ENCODE measurements at regions not wholly inside any gene's neighbourhood (a gene's known extent, or its start where the extent isn't known, plus 50 kb on each side); places are given as distances from the start of the nearest gene placed in this dataset.
A peak's percentile ranks its signal among the peaks of the same experiment; 100 is the strongest.
"Not testable (repeated sequence)": the region's sequence is repeated elsewhere in the genome, so short reads cannot be mapped to it uniquely, and the experiment has no call there.

DNA sequence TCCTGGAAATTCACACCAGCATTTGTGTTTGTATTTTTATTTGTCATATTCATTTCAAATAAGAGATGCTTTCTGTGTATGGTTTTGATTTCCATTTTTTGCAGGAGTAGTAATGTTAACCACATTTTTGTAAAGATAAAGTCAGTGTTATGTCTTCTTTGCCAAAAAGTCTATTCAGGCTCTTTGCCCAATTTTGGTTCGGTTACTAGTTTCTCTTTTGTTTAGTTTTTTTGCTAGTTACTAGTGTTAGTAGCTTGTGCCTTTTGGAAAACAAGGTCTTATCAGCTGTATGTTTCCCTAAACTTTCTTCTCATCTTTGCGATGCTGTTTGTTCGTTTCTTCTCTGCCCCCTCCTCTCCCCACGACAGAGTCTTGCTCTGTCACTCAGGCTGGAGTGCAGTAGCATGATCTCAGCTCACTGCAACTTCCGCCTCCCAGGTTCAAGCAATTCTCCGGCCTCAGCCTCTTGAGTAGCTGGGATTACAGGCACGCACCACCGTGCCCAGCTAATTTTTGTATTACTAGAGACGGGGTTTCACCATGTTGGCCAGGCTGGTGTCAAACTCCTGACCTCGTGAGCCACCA, 112.3 kb upstream of the GRK3 start:
- DNase-seq (ENCODE audit: low read depth in 4 of 4, low spot score in 1 of 4) = no peak

DNA sequence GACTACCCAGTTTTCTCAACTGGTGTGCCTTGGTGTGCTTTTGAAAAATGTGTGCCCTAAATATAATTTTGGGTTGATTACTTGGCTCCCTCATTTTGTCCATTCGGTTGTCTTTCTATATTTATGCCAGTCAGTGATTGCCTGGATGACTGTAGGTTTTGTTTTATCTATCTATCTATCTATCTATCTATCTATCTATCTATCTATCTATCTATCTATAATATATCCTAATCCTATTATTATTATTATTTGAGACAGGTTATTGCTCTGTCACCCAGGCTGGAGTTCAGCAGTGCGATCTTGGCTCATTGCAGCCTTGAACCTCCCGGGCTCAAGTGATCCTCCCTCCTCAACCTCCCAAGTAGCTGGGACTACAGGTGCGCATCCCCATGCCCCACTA, 111.4 kb upstream of the GRK3 start:
- DNase-seq (ENCODE audit: low read depth in 4 of 4, low spot score in 1 of 4) = no peak

DNA sequence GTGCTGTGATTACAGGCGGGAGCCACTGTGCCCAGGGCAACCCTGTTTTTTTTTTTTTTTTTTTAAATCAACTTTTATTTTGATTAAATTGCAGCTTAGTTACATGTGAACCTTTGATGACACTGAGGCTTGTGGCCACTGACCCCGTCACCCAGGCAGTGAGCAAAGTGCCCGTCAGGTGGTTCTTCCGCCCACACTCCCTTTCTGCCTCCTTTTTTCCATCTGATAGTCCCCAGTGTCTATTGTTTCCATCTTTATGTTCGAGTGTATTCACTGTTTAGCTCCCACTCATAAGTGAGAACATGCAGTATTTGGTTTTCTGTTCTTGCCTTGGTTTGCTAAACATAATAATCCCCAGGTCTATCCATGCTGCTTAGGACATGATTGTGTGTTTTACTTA, 110.9 kb upstream of the GRK3 start:
- peak in 1 of 4 experiments; percentile 20 for DNase-seq (ENCODE audit: low read depth in 4 of 4, low spot score in 1 of 4)

DNA sequence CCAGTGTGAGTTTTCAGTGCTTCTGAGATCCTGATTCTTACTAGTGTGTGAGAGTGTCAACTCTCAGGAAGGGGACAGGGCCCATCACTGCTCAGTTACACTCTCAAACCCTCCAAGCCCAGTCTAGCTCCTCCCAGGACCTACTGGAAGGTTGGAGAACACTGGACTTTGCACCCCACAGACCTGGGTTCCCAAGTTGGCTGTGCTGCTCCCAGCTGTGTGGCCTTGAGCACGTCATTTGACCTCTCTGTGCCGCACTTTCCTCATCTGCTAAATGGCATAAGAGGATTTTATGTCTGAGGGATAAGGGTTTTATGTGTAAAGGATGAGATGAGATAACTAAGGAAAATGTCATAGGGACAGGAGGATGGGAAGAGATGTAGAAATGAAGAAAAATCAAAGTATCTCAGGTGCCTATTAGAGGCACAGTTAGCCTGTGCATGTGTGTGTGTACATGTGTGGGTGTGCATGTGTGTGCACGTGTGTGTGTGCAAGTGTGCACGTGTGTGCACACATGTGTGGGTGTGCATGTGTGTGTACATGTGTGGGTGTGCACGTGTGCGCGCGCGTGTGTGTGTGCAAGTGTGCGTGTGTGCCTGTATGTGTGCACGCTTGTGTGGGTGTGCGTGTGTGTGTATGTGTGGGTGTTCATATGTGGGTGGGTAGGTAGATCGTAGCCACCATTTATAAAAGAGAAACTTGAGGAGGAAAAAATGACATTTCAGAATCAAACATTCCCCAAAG, 108.0 kb upstream of the GRK3 start:
- DNase-seq (ENCODE audit: low read depth in 4 of 4, low spot score in 1 of 4) = not testable (repeated sequence)

DNA sequence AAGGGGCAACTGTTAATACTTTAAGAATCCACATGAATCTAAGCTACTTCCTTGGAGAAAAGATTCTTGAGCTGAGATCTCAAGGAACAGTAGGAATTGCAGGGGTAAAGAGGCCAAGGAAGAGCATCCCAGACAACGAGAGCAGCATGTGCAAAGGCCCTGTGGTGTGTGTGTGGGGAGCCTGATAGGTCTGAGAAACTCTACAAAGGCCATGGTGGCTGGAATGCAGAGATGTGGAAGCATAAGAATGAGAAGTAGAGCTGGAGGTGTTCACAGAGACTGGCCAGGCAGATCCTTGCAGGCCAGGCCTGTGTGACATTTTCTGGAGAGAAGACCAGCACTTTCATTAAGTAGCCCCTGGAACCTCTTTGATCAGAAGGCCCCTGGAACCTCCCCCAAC, 105.8 kb upstream of the GRK3 start:
- not testable (repeated sequence) for DNase-seq (ENCODE audit: low read depth in 4 of 4, low spot score in 1 of 4)

DNA sequence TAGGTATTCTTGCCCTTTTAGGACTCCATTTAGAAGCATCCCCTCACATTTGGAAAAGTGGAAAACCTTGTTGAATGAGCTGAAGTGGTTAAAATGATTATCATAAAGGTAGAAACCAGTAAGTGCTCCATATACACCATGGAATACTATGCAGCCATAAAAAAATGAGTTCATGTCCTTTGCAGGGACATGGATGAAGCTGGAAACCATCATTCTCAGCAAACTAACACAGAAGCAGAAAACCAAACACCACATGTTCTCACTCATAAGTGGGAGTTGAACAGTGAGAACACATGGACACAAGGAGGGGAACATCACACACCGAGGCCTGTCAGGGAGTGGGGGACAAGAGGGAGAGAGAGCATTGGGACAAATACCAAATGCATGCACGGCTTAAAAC, 103.8 kb upstream of the GRK3 start:
- not testable (repeated sequence) for DNase-seq (ENCODE audit: low read depth in 4 of 4, low spot score in 1 of 4)

DNA sequence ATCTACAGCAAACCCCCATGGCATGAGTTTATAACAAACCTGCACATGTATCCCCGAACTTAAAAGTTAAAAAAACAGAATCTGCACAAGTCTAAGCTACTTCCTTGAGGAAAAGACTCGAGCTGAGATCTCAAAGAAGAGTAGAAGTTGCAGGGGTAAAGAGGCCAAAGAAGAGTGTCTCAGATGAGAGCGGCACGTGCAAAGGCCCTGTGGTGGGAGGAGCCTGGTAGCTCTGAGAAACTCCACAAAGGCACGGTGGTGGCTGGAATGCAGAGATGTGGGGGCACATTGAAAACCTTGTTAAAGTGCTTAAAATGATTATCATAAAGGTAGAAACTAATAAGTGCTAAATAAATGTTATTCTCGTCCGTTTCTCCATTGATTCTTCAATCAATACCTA, 103.2 kb upstream of the GRK3 start:
- no peak for DNase-seq (ENCODE audit: low read depth in 4 of 4, low spot score in 1 of 4)

DNA sequence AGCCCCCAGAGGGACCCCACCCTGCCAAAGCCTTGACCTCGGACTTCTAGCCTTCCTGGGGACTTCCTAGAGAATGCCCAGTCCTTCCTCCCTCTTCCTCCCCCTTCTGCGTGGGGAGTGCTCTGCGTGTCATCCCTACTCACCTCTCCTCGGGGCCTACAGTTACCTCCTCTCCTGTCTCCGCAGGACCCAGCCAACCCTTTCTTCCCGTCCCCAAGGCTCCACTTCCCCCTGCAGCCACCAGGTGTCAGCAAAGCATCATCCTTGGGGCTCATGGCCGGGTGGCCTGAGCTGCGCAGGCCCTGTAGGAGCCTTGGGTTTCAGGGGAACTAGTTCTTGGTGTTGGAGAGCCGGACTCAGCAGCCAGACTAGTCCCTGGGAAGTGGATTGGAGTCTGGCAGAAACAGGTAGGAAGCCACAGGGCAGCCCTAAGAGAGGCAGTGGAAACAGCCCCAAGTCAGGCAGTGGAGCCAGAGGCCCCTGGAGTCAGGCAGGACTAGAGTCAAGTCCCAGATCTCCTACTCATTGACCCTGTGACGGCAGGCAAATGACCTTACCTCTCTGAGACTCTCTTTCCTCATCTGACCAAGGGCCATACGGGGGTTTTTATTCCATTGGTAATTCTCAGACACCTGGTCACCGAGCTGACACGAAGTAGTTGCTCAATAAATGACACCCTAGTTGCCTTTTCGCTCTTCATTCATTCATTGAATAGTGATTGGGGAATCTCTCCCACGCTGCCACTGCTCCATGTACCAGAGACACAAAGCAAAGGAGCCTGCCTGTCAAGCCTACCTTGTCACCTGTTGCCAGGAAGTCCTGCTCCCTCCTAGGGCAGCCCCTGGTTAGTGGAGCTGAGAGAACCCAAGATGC, 101.8 kb upstream of the GRK3 start:
- DNase-seq (ENCODE audit: low read depth in 4 of 4, low spot score in 1 of 4) = peak; percentile 38 to 62 (median 56)

DNA sequence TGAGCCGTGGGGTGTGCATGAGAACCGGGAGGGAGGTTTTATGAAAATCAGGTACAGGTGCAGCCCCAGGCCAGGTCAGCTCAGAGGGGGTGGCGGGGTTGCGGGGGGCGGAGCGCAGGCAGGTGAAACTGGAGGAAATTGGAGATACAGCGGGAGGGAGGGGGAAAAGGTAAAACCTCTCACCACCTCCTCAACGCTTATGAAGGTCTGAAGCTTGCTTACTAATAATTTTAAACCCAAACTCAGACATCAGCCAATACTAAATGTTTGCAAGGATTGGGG, 101.2 kb upstream of the GRK3 start:
- not testable (repeated sequence) for DNase-seq (ENCODE audit: low read depth in 4 of 4, low spot score in 1 of 4)

DNA sequence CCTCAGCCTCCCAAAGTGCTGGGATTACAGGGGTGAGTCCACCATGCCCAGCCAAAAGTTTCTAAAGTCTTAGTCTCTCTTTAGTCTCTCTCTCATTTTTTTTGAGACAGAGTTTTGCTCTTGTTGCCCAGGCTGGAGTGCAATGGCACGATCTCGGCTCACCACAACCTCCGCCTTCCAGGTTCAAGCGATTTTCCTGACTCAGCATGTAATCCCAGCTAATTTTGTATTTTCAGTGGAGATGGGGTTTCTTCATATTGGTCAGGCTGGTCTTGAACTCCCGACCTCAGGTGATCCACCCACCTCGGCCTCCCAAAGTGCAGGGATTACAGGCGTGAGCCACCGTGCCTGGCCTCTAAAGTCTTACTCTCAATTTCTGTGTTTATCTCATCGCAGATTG, 100.1 kb upstream of the GRK3 start:
- not testable (repeated sequence) for DNase-seq (ENCODE audit: low read depth in 4 of 4, low spot score in 1 of 4)

DNA sequence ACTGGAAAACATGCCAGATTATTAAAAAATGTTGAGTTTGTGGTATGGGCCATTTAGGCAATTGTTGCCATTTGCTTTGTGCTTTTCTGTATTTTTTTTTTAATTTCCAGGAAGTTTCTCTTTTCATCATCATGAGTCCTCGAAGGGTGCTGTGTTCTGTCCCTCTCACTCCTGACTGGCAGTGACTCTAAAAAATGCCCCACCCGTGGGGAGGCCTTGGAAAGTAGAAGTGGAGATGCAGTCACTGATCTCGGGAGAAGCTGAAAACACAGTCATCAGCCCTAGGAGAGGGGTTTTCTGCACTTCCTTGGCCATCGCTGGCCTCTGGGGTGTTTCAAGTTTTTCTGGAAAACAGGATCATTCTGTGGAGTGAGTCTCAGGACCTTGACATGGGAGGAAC, 98.5 kb upstream of the GRK3 start:
- no peak for DNase-seq (ENCODE audit: low read depth in 4 of 4, low spot score in 1 of 4)

DNA sequence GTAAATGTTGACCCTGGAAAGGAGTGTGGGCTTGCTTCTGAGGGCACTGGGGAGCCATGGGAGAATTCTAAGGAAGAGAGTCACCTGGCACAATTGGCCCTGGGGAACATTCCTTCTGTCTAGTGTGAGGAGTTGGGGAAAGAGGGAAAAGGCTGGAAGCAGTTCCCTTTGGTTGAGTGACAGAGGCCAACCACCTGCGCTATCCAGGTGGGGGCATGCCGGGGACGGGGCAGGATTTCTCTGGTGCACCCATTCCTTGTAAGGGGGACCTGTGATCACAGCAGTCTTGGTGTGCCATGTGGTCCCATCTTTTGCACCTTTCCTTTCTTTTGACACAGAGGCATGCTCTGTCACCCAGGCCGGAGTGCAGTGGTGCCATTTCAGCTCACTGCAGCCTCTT, 92.1 kb upstream of the GRK3 start:
- no peak for DNase-seq (ENCODE audit: low read depth in 4 of 4, low spot score in 1 of 4)

DNA sequence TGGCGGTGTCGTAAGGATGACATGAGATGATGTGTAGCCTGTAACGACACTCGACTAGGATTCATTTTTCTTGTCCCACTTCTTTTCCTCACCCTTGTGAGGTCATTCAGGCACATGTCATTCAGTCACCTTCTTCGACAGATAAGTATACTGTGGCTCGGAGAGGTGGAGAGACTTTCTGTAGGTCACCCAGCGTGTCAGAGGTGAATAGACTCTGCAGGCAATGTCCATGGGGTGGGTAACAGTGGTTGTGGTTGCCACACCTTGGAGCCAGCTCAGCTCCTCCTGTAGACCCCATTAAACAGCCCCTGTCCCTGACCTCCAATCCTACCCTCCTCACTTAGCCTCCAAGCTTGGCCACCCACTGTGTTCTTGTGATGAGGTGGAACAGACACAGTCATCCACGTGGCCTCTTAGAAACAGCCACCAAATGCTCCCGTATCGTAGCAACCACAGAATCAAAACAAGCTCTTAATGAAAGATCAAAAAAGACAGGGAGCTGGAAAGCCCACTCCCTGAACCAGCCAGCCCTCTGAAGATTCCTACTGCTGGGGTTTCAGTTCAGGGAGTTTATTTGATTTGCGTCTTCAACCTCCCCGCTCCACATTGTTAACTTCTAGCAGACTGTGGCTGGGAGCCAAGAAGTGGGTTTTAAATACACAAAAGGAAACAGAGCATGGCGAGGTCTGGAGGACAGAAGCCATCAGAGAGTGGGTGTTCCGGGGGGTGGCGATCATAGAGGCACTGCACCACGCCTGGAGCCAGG, 89.0 kb upstream of the GRK3 start:
- no peak for DNase-seq (ENCODE audit: low read depth in 4 of 4, low spot score in 1 of 4)

DNA sequence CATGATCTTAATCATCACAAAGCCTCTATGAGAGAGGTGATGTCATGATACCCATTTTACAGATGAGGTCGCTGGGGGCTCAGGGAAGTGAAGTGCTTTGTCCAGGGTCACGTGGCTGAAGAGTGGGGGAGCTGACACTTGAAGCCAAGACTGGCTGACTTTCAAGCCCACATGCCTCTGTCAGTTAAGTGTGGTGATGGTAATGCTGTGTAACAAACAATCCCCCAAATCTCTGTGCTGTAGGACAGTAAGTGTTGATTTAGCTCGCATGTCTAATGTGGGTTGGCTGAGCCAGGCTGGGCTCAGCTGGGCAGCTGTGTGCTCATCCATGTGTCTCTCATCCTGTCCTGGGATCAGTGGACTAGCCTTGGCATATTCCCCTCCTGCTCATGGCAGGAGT, 87.1 kb upstream of the GRK3 start:
- no peak for DNase-seq (ENCODE audit: low read depth in 4 of 4, low spot score in 1 of 4)

DNA sequence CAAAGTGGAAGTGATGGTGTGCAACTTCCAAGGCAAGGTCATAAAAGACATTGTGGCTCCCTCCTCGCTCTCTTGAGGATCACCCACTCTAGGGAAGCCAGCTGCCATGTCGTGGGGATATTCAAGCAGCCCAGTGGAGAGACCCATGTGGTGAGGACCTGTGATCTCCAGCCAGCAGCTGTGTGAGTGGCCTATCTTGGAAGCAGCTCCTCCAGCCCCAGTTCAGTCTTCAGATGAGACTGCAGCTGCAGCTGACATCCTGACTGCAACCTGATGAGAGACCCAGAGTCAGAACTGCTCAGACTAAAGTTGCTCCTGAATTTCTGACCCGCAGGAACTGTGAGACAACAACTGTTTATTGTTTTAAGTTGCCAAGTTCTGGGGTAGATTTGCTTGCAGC, 86.4 kb upstream of the GRK3 start:
- no peak for DNase-seq (ENCODE audit: low read depth in 4 of 4, low spot score in 1 of 4)

DNA sequence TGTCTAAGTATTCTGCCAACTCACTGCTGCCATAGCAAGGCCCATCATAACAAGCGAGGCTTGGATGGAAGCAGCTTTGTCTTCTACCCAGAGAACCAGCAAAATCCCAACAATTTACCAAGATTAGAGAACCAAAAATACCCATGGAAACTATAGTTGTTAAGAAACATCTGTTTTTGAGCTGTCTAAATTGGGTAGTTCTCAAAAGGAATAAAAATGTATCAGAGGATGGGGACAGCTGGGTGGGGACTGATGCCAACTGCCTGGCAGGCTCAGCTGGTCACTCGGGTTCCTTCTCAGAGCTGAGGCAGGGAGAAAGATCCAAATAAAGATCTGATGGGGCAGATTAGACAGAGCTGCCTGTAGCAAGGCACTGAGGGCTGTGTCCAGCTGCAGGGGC, 85.9 kb upstream of the GRK3 start:
- no peak for DNase-seq (ENCODE audit: low read depth in 4 of 4, low spot score in 1 of 4)

DNA sequence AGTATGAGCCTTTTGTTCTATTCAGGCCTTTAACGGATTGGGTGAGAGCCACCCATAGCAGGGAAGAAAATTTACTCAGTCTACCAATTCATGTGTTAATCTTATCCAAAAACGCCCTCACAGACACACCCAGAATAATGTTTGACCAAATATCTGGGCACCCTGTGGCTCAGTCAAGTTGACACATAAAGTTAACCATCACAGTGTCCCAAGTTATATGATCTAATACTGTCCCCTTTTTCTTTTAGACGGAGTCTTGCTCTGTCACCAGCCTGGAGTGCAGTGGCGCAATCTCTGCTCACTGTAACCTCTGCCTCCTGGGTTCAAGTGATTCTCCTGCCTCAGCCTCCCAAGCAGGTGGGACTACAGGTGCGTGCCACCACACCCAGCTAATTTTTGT, 83.6 kb upstream of the GRK3 start:
- DNase-seq (ENCODE audit: low read depth in 4 of 4, low spot score in 1 of 4) = not testable (repeated sequence)

DNA sequence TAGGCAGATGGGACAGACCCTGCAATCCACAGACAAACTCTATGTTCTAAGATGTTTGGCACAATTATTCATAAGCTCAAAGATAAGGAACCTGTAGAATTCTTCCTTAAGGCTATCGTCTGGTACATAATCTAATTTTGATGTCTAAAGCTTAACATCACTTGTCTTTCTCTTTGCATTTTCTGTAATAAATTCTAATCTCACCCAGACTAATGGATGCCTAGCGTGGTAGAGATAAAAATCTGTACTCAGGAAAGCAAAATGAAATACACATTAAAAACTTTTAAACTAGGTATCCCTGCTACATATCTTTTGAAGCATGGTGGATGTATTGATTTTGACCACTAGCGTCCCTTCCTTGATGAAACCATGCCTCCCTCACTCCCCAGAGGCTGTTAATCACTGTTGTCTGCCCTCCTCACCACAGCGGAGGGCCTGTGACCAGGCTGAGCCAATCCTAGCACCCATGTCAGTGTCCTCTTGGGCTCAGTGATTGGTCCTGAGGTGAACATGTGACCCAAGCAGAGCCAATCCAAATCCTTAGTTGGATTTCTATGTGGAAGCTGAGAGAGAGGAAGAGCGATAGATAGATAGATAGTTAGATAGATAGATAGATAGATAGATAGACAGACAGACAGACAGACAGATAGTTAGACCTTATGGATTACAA, 82.2 kb upstream of the GRK3 start:
- DNase-seq (ENCODE audit: low read depth in 4 of 4, low spot score in 1 of 4) = no peak

DNA sequence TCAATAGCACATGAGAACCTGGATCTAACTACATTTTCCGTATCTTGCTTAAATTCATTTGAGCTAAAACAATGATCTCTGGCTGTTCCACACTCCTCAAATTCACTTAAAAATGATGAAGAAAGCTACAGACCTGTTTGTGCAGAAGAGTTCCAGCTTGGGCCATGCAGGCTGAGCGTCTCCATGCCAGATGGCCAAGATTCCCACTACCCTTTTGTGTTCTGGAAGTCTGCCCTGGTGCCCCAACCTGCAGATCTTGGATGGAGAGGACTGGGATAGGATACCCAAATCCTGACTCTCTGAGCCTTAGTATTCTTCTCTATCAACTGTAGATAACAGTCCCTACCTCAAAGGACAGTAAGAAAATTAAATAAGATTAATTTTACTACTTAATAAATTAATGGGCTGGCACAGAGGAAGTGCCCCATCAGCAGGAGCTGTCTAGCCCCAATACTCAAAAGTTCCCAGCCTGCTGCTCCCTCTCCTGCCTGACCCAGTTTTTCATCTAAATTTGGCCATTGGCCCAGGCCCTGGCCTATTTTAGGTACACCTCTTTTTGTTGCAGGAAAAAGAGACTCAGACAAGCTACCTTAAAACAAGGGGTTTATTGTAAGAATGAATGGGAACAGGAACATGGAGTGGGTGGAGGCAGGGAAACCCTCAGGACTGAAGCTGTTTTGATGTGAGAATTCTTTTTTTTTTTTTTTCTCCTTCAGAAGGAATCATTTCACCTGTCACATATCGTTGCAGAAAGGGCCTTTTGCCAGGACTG, 81.4 kb upstream of the GRK3 start:
- no peak for DNase-seq (ENCODE audit: low read depth in 4 of 4, low spot score in 1 of 4)

DNA sequence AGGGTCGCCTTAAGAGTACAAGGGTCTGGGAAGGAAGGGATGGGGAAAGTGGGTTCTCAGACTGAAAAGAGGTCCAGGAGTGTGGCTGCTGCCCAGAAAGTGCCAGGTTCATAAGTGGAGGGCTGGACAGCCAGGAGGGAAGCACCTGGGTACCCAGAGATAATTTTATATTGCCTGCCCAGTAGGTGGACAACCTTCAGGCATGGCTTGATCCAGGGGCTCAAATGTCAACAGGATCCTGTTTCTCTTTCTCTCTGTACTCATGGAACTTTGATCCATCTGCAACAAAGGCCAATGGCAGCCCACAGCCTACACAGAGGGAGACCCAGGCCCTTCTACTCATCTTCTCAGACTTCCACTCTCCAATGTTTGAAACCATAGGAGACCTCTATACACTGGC, 80.5 kb upstream of the GRK3 start:
- no peak for DNase-seq (ENCODE audit: low read depth in 4 of 4, low spot score in 1 of 4)

Measured in stimulated activated CD4-positive, alpha-beta T cell treated with anti-CD3 and anti-CD28 coated beads, Interleukin-1b, Interleukin-23, amount 100 ng/mL, for 24 hours (primary cell).